Osteoblast (primary cell): ENCODE measurements at regions not wholly inside any gene's neighbourhood (a gene's known extent, or its start where the extent isn't known, plus 50 kb on each side); places are given as distances from the start of the nearest gene placed in this dataset.

Experiments used
- DNase-seq: peaks from one replicate; pipeline ENCODE4 v3.0.0; 2011; ENCODE audit warnings: low spot score, mixed read lengths; ENCODE audit not compliant: insufficient read length; ENCODE audit errors: missing footprints
- H2AFZ ChIP-seq: 2 replicates; pipeline ENCODE4 v1.6.0; 2011; ENCODE audit warnings: mild to moderate bottlenecking, low read length
- H3K27ac ChIP-seq: 2 replicates; pipeline ENCODE4 v1.5.1; 2011; ENCODE audit warnings: mild to moderate bottlenecking, low read depth, low read length, moderate library complexity
- H3K27me3 ChIP-seq: 2 replicates; pipeline ENCODE4 v1.6.0; 2012; ENCODE audit warnings: mild to moderate bottlenecking, control low read depth, inconsistent platforms, low read length, moderate library complexity; ENCODE audit not compliant: insufficient read depth
- H3K36me3 ChIP-seq: 2 replicates; pipeline ENCODE4 v1.5.1; 2011; ENCODE audit warnings: mild to moderate bottlenecking, low read length, control low read depth, moderate library complexity; ENCODE audit not compliant: insufficient read depth
- H3K4me1 ChIP-seq: 2 replicates; pipeline ENCODE4 v1.5.1; 2011; ENCODE audit warnings: mild to moderate bottlenecking, low read length, control low read depth, moderate library complexity; ENCODE audit not compliant: insufficient read depth
- H3K4me2 ChIP-seq: 2 replicates; pipeline ENCODE4 v1.6.0; 2011; ENCODE audit warnings: mild to moderate bottlenecking, low read length; ENCODE audit not compliant: insufficient read depth
- H3K4me3 ChIP-seq: fragments of 200-600 bp; sonication (generic); 3 replicates; pipeline ENCODE4 v1.5.1; 2012; ENCODE audit warnings: mild to moderate bottlenecking, low read length, inconsistent platforms; ENCODE audit not compliant: insufficient read depth
- H3K79me2 ChIP-seq: 2 replicates; pipeline ENCODE4 v1.6.0; 2012; ENCODE audit warnings: mild to moderate bottlenecking, low read length, control low read depth, inconsistent platforms; ENCODE audit not compliant: insufficient read depth
- H3K9me3 ChIP-seq: 2 replicates; pipeline ENCODE4 v1.5.1; 2011; ENCODE audit warnings: low read depth, low read length, control low read depth
- H4K20me1 ChIP-seq: 2 replicates; pipeline ENCODE4 v1.6.0; 2012; ENCODE audit warnings: mild to moderate bottlenecking, low read length, control low read depth; ENCODE audit not compliant: insufficient read depth
- TF ChIP-seq, protein P1 (sequence below): IDR thresholded peaks from 2 replicates; pipeline ENCODE4 v1.5.1; 2011; ENCODE audit warnings: mild to moderate bottlenecking, low read depth, low read length, moderate library complexity; ENCODE audit errors: extremely low read depth

GRCh38 chr6:21478411-21478810, 115.1 kb upstream of the SOX4 start:
- Histone ChIP-seq H3K4me1 (peaks cover 8% of the 10 kb centered on the region), H3K4me3 (no peak overlapping the region), H3K36me3 (no peaks in the 10 kb centered on the region), H2AFZ (no peak overlapping the region), H3K79me2 (no peaks in the 10 kb centered on the region), H3K27ac (no peak overlapping the region), H3K27me3 (no peaks in the 10 kb centered on the region), H3K9me3 (no peaks in the 10 kb centered on the region), H4K20me1 (no peaks in the 10 kb centered on the region), H3K4me2 (no peak overlapping the region)
- DNase-seq, result no peak
- TF ChIP-seq, protein P1, sequence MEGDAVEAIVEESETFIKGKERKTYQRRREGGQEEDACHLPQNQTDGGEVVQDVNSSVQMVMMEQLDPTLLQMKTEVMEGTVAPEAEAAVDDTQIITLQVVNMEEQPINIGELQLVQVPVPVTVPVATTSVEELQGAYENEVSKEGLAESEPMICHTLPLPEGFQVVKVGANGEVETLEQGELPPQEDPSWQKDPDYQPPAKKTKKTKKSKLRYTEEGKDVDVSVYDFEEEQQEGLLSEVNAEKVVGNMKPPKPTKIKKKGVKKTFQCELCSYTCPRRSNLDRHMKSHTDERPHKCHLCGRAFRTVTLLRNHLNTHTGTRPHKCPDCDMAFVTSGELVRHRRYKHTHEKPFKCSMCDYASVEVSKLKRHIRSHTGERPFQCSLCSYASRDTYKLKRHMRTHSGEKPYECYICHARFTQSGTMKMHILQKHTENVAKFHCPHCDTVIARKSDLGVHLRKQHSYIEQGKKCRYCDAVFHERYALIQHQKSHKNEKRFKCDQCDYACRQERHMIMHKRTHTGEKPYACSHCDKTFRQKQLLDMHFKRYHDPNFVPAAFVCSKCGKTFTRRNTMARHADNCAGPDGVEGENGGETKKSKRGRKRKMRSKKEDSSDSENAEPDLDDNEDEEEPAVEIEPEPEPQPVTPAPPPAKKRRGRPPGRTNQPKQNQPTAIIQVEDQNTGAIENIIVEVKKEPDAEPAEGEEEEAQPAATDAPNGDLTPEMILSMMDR, result no peak

- TF ChIP-seq, protein P1, result no peak
- H3K4me1 ChIP-seq, result peaks cover 8% of the 10 kb centered on the region
- H2AFZ ChIP-seq, result peak overlapping the region; percentile 76
- H3K79me2 ChIP-seq, result no peaks in the 10 kb centered on the region
- no peaks in the 10 kb centered on the region for H4K20me1 ChIP-seq
- H3K4me3 ChIP-seq, result peak overlapping the region; percentile 63
- H3K4me2 ChIP-seq, result peak overlapping the region; percentile 80
- H3K9me3 ChIP-seq, result no peaks in the 10 kb centered on the region
- no peak for DNase-seq
- no peaks in the 10 kb centered on the region for H3K36me3 ChIP-seq
- H3K27ac ChIP-seq, result no peak overlapping the region
- no peaks in the 10 kb centered on the region for H3K27me3 ChIP-seq
These were observed 114.5 kb upstream of the SOX4 start for GRCh38 chr6:21478883-21479539.

DNA sequence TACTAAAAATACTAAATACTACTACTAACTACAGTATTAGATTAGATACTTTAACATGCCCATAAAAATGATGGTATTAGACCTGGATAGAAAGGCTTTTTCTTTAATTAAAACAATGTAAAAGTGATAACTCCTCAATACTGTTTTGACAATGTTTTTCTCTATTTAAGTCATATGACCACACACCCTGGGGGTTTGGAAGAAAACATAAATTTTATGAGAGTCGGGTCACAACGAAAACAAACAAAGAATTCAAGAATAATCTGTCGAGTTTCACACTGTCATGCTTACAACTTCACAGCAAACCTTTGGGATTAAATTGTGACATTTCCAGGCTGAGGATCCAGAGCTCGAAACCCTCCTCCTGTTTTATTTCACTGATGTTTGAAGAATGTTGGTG, 107.4 kb upstream of the SOX4 start:
- TF ChIP-seq, protein P1, result no peak
- Histone ChIP-seq H3K4me2 (no peak overlapping the region), H3K27me3 (no peaks in the 10 kb centered on the region), H3K4me1 (no peaks in the 10 kb centered on the region), H3K27ac (no peak overlapping the region), H3K36me3 (no peaks in the 10 kb centered on the region), H4K20me1 (no peaks in the 10 kb centered on the region), H3K9me3 (no peaks in the 10 kb centered on the region), H3K4me3 (no peak overlapping the region), H3K79me2 (no peaks in the 10 kb centered on the region), H2AFZ (no peak overlapping the region)
- no peak for DNase-seq

DNA sequence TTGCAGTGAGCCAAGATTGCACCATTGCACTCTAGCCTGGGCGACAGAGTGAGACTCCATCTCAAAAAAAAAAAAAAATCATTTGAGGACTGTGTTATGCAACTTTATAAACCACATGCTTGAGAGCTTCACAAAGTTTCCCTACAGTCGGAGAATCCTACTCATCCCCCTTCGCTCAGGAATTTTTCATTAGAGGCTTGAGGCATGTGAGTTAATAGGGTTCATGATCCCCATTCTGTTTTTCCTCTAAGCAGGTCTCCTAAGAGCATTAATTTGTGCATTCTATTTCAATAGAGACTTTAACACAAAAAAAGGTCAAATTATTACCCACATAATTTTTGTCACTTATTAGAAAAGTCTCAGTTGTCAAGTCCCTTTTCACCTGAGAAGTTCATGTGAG, 103.7 kb upstream of the SOX4 start:
- no peak overlapping the region for H3K4me2 ChIP-seq
- no peak overlapping the region for H3K4me3 ChIP-seq
- no peaks in the 10 kb centered on the region for H3K9me3 ChIP-seq
- no peaks in the 10 kb centered on the region for H3K4me1 ChIP-seq
- H2AFZ ChIP-seq, result no peak overlapping the region
- H4K20me1 ChIP-seq, result no peaks in the 10 kb centered on the region
- TF ChIP-seq, protein P1, result no peak
- H3K27me3 ChIP-seq, result no peaks in the 10 kb centered on the region
- no peaks in the 10 kb centered on the region for H3K36me3 ChIP-seq
- no peaks in the 10 kb centered on the region for H3K79me2 ChIP-seq
- H3K27ac ChIP-seq, result no peak overlapping the region
- DNase-seq, result no peak
